IPS-15b (cell line): ENCODE measurements at regions not wholly inside any gene's neighbourhood (a gene's known extent, or its start where the extent isn't known, plus 50 kb on each side); places are given as distances from the start of the nearest gene placed in this dataset.

Experiments used
- H3K27me3 ChIP-seq: one replicate; pipeline ENCODE4 v1.6.1; 2013; ENCODE audit warnings: low read length; ENCODE audit not compliant: control insufficient read depth, insufficient read depth
- H3K36me3 ChIP-seq: one replicate; pipeline ENCODE4 v1.6.1; 2013; ENCODE audit warnings: low read length; ENCODE audit not compliant: control insufficient read depth, insufficient read depth
- H3K4me1 ChIP-seq: one replicate; pipeline ENCODE4 v1.6.1; 2013; ENCODE audit warnings: mild to moderate bottlenecking, low read length; ENCODE audit not compliant: control insufficient read depth, insufficient read depth
- H3K4me3 ChIP-seq: one replicate; pipeline ENCODE4 v1.5.1; 2013; ENCODE audit warnings: low read depth, low read length
- H3K9ac ChIP-seq: one replicate; pipeline ENCODE4 v1.6.1; 2013; ENCODE audit warnings: low read depth, mild to moderate bottlenecking, low read length
- H3K9me3 ChIP-seq: one replicate; pipeline ENCODE4 v1.6.1; 2013; ENCODE audit warnings: mild to moderate bottlenecking, low read length; ENCODE audit not compliant: control insufficient read depth, insufficient read depth

GRCh38 chr14:65279510-65279909 lies 133.0 kb upstream of the FUT8 start:
- Histone ChIP-seq H3K4me1 (peaks cover 14% of the 10 kb centered on the region), H3K27me3 (no peaks in the 10 kb centered on the region), H3K4me3 (no peak overlapping the region), H3K36me3 (no peaks in the 10 kb centered on the region), H3K9me3 (no peaks in the 10 kb centered on the region), H3K9ac (no peak overlapping the region)

- no peaks in the 10 kb centered on the region for H3K36me3 ChIP-seq
These were observed 132.6 kb upstream of the FUT8 start for GRCh38 chr14:65279958-65280357.

GRCh38 chr14:65280653-65281052 lies 131.9 kb upstream of the FUT8 start:
- no peaks in the 10 kb centered on the region for H3K36me3 ChIP-seq
- H3K9me3 ChIP-seq, result no peaks in the 10 kb centered on the region
- no peak overlapping the region for H3K9ac ChIP-seq
- H3K4me1 ChIP-seq, result peaks cover 14% of the 10 kb centered on the region
- no peaks in the 10 kb centered on the region for H3K27me3 ChIP-seq
- H3K4me3 ChIP-seq, result no peak overlapping the region

More at GRCh38 chr14:65279958-65280357, 132.6 kb upstream of the FUT8 start:
- H3K9me3 ChIP-seq, result no peaks in the 10 kb centered on the region
- H3K9ac ChIP-seq, result no peak overlapping the region
- no peaks in the 10 kb centered on the region for H3K27me3 ChIP-seq
- H3K4me3 ChIP-seq, result no peak overlapping the region
- H3K4me1 ChIP-seq, result peaks cover 14% of the 10 kb centered on the region

- H3K4me1 ChIP-seq, result peaks cover 14% of the 10 kb centered on the region
- H3K36me3 ChIP-seq, result no peaks in the 10 kb centered on the region
- peak overlapping the region; percentile 12 for H3K9ac ChIP-seq
- H3K9me3 ChIP-seq, result no peaks in the 10 kb centered on the region
- H3K27me3 ChIP-seq, result no peaks in the 10 kb centered on the region
- H3K4me3 ChIP-seq, result no peak overlapping the region
These were observed 130.3 kb upstream of the FUT8 start for GRCh38 chr14:65281991-65282895.

- no peaks in the 10 kb centered on the region for H3K9me3 ChIP-seq
- H3K9ac ChIP-seq, result peak overlapping the region; percentile 12
- no peaks in the 10 kb centered on the region for H3K36me3 ChIP-seq
- no peaks in the 10 kb centered on the region for H3K27me3 ChIP-seq
- H3K4me3 ChIP-seq, result no peak overlapping the region
- peaks cover 14% of the 10 kb centered on the region for H3K4me1 ChIP-seq
These were observed 129.7 kb upstream of the FUT8 start for GRCh38 chr14:65282896-65283253.

- H3K36me3 ChIP-seq, result no peaks in the 10 kb centered on the region
- H3K4me1 ChIP-seq, result peaks cover 14% of the 10 kb centered on the region
- no peaks in the 10 kb centered on the region for H3K9me3 ChIP-seq
- no peaks in the 10 kb centered on the region for H3K27me3 ChIP-seq
- H3K9ac ChIP-seq, result no peak overlapping the region
- H3K4me3 ChIP-seq, result no peak overlapping the region
These were observed 126.1 kb upstream of the FUT8 start for GRCh38 chr14:65286443-65286842.

- peak overlapping the region; percentile 13 for H3K9ac ChIP-seq
- no peaks in the 10 kb centered on the region for H3K27me3 ChIP-seq
- H3K4me3 ChIP-seq, result no peak overlapping the region
- H3K9me3 ChIP-seq, result no peaks in the 10 kb centered on the region
- no peaks in the 10 kb centered on the region for H3K36me3 ChIP-seq
- peaks cover 8% of the 10 kb centered on the region for H3K4me1 ChIP-seq
These were observed 125.0 kb upstream of the FUT8 start for GRCh38 chr14:65287264-65288131.

- no peak overlapping the region for H3K4me3 ChIP-seq
- no peaks in the 10 kb centered on the region for H3K27me3 ChIP-seq
- no peaks in the 10 kb centered on the region for H3K4me1 ChIP-seq
- no peaks in the 10 kb centered on the region for H3K9me3 ChIP-seq
- H3K9ac ChIP-seq, result no peak overlapping the region
- no peaks in the 10 kb centered on the region for H3K36me3 ChIP-seq
These were observed 121.7 kb upstream of the FUT8 start for GRCh38 chr14:65290830-65291229.

- Histone ChIP-seq H3K4me1 (no peaks in the 10 kb centered on the region), H3K9ac (no peak overlapping the region), H3K27me3 (no peaks in the 10 kb centered on the region), H3K9me3 (no peaks in the 10 kb centered on the region), H3K4me3 (no peak overlapping the region), H3K36me3 (no peaks in the 10 kb centered on the region)
These were observed 121.0 kb upstream of the FUT8 start for GRCh38 chr14:65291531-65291930.

- Histone ChIP-seq H3K9me3 (no peaks in the 10 kb centered on the region), H3K27me3 (no peaks in the 10 kb centered on the region), H3K36me3 (no peaks in the 10 kb centered on the region), H3K9ac (no peak overlapping the region), H3K4me3 (no peak overlapping the region), H3K4me1 (no peaks in the 10 kb centered on the region)
These were observed 117.7 kb upstream of the FUT8 start for GRCh38 chr14:65294816-65295215.

- no peak overlapping the region for H3K4me3 ChIP-seq
- H3K9me3 ChIP-seq, result no peaks in the 10 kb centered on the region
- no peak overlapping the region for H3K9ac ChIP-seq
- no peaks in the 10 kb centered on the region for H3K27me3 ChIP-seq
- no peaks in the 10 kb centered on the region for H3K4me1 ChIP-seq
- H3K36me3 ChIP-seq, result no peaks in the 10 kb centered on the region
These were observed 116.1 kb upstream of the FUT8 start for GRCh38 chr14:65296402-65296801.

- no peaks in the 10 kb centered on the region for H3K9me3 ChIP-seq
- no peak overlapping the region for H3K4me3 ChIP-seq
- H3K27me3 ChIP-seq, result no peaks in the 10 kb centered on the region
- no peak overlapping the region for H3K9ac ChIP-seq
- no peaks in the 10 kb centered on the region for H3K4me1 ChIP-seq
- H3K36me3 ChIP-seq, result no peaks in the 10 kb centered on the region
These were observed 115.7 kb upstream of the FUT8 start for GRCh38 chr14:65296876-65297275.
